ENCODE measurements at regions not wholly inside any gene's neighbourhood (a gene's known extent, or its start where the extent isn't known, plus 50 kb on each side); places are given as distances from the start of the nearest gene placed in this dataset.

- peaks cover 0 to 4% of the 10 kb centered on the region in 2 donors for H3K4me1 ChIP-seq (ENCODE audit: control insufficient read depth in 2 of 2, insufficient read depth in 2 of 2, low read length in 1 of 2)
- peaks cover 0 to 2% of the 10 kb centered on the region in 2 donors for H3K27me3 ChIP-seq (ENCODE audit: control insufficient read depth in 1 of 2, insufficient read depth in 2 of 2, low read length in 2 of 2)
- WGBS, 2 donors: 85 to 87% methylated on average over 10 of the region's 10 CpGs
- no peak overlapping the region for H3K27ac ChIP-seq (ENCODE audit: low read depth in 2 of 2, low read length in 1 of 2)
- H3K4me3 ChIP-seq (ENCODE audit: low read depth in 1 of 2, low read length in 2 of 2): no peak overlapping the region
- H3K9me3 ChIP-seq (ENCODE audit: control insufficient read depth in 2 of 2, insufficient read depth in 1 of 2, low read depth in 1 of 2, low read length in 1 of 2): no peaks in the 10 kb centered on the region
- H3K36me3 ChIP-seq (ENCODE audit: control insufficient read depth in 2 of 2, insufficient read depth in 2 of 2, low read length in 1 of 2): no peaks in the 10 kb centered on the region
Observed at GRCh38 chr14:101633276-101633675, 72.0 kb downstream of the DIO3 start.

GRCh38 chr14:101634202-101634849 is 73.0 kb downstream of the DIO3 start:
- H3K27ac ChIP-seq (ENCODE audit: low read depth in 2 of 2, low read length in 1 of 2): no peak overlapping the region
- 70 to 76% methylated on average over 20 of the region's 20 CpGs for WGBS, 2 donors
- H3K27me3 ChIP-seq (ENCODE audit: control insufficient read depth in 1 of 2, insufficient read depth in 2 of 2, low read length in 2 of 2): peaks cover 0 to 2% of the 10 kb centered on the region in 2 donors
- H3K4me3 ChIP-seq (ENCODE audit: low read depth in 1 of 2, low read length in 2 of 2): no peak overlapping the region
- no peaks in the 10 kb centered on the region for H3K36me3 ChIP-seq (ENCODE audit: control insufficient read depth in 2 of 2, insufficient read depth in 2 of 2, low read length in 1 of 2)
- no peaks in the 10 kb centered on the region for H3K9me3 ChIP-seq (ENCODE audit: control insufficient read depth in 2 of 2, insufficient read depth in 1 of 2, low read depth in 1 of 2, low read length in 1 of 2)
- no peaks in the 10 kb centered on the region for H3K4me1 ChIP-seq (ENCODE audit: control insufficient read depth in 2 of 2, insufficient read depth in 2 of 2, low read length in 1 of 2)

DNA sequence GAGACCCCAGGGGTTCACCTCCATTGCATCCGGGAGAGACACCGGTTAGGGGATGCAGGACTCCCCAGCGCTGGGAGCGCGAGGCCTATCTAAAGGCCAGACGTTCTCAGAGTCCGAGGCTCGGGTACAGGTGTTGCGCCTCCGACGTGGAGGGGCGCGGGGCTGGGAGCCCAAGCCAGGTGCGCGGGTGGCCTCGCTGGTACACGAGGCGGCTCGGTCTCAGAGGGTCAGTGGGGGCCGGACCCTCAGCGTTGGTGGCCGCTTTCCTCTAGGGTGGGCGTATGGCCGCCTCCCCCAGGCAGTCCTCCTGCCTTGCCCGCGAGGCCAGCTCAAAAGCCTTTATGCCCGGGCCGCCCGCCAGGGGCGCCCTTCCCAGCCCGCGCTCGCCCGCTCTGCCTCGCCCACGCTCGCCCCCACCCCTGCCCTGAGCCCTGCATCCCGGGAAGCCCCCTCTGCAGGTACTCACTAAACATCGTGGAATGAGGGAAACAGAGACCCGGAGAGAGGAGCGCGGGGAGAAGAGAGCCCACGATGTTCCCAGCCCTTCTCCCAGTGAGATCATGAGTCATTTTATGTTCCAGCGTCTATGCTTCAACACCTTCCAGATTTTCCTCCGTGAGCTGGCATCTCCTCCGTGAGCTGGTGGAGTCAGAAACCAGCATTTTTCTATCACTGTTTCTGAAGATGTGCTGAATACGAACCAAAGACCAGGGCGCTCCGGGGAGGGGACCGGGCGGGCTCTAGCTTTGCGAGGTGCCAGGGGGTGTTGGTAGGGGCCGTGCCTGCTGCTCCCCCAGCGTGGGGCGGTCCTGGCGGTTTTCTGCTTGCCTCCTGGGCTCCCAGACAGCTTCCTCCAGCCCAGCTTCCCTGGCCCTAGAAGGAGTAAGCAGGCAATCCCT is 73.8 kb downstream of the DIO3 start:
- 84 to 87% methylated on average over 48 to 56 of the region's 56 CpGs for WGBS, 2 donors
- Histone ChIP-seq H3K4me3 (ENCODE audit: low read depth in 1 of 2, low read length in 2 of 2) (no peak overlapping the region), H3K27ac (ENCODE audit: low read depth in 2 of 2, low read length in 1 of 2) (no peak overlapping the region), H3K27me3 (ENCODE audit: control insufficient read depth in 1 of 2, insufficient read depth in 2 of 2, low read length in 2 of 2) (peaks cover 0 to 2% of the 10 kb centered on the region in 2 donors), H3K4me1 (ENCODE audit: control insufficient read depth in 2 of 2, insufficient read depth in 2 of 2, low read length in 1 of 2) (no peaks in the 10 kb centered on the region), H3K9me3 (ENCODE audit: control insufficient read depth in 2 of 2, insufficient read depth in 1 of 2, low read depth in 1 of 2, low read length in 1 of 2) (no peaks in the 10 kb centered on the region), H3K36me3 (ENCODE audit: control insufficient read depth in 2 of 2, insufficient read depth in 2 of 2, low read length in 1 of 2) (no peaks in the 10 kb centered on the region)

- 77 to 82% methylated on average over 18 of the region's 18 CpGs for WGBS, 2 donors
- H3K27me3 ChIP-seq (ENCODE audit: control insufficient read depth in 1 of 2, insufficient read depth in 2 of 2, low read length in 2 of 2): peaks cover 0 to 2% of the 10 kb centered on the region in 2 donors
- no peak overlapping the region for H3K27ac ChIP-seq (ENCODE audit: low read depth in 2 of 2, low read length in 1 of 2)
Observed at GRCh38 chr14:101635749-101636560, 74.7 kb downstream of the DIO3 start.

GRCh38 chr14:101639241-101639833 is 78.0 kb downstream of the DIO3 start:
- no peaks in the 10 kb centered on the region for H3K36me3 ChIP-seq (ENCODE audit: control insufficient read depth in 2 of 2, insufficient read depth in 2 of 2, low read length in 1 of 2)
- H3K4me3 ChIP-seq (ENCODE audit: low read depth in 1 of 2, low read length in 2 of 2): no peak overlapping the region
- H3K9me3 ChIP-seq (ENCODE audit: control insufficient read depth in 2 of 2, insufficient read depth in 1 of 2, low read depth in 1 of 2, low read length in 1 of 2): no peaks in the 10 kb centered on the region
- 78 to 83% methylated on average over 9 of the region's 9 CpGs for WGBS, 2 donors
- H3K4me1 ChIP-seq (ENCODE audit: control insufficient read depth in 2 of 2, insufficient read depth in 2 of 2, low read length in 1 of 2): no peaks in the 10 kb centered on the region
- H3K27ac ChIP-seq (ENCODE audit: low read depth in 2 of 2, low read length in 1 of 2): no peak overlapping the region
- peaks cover 0 to 2% of the 10 kb centered on the region in 2 donors for H3K27me3 ChIP-seq (ENCODE audit: control insufficient read depth in 1 of 2, insufficient read depth in 2 of 2, low read length in 2 of 2)

More at GRCh38 chr14:101635749-101636560, 74.7 kb downstream of the DIO3 start:
- H3K4me3 ChIP-seq (ENCODE audit: low read depth in 1 of 2, low read length in 2 of 2): no peak overlapping the region
- H3K9me3 ChIP-seq (ENCODE audit: control insufficient read depth in 2 of 2, insufficient read depth in 1 of 2, low read depth in 1 of 2, low read length in 1 of 2): no peaks in the 10 kb centered on the region
- no peaks in the 10 kb centered on the region for H3K4me1 ChIP-seq (ENCODE audit: control insufficient read depth in 2 of 2, insufficient read depth in 2 of 2, low read length in 1 of 2)
- no peaks in the 10 kb centered on the region for H3K36me3 ChIP-seq (ENCODE audit: control insufficient read depth in 2 of 2, insufficient read depth in 2 of 2, low read length in 1 of 2)

- WGBS, 2 donors: 90 to 92% methylated on average over 6 of the region's 6 CpGs
- H3K4me3 ChIP-seq (ENCODE audit: low read depth in 1 of 2, low read length in 2 of 2): no peak overlapping the region
Observed at GRCh38 chr14:101643651-101644050, 82.4 kb downstream of the DIO3 start.

DNA sequence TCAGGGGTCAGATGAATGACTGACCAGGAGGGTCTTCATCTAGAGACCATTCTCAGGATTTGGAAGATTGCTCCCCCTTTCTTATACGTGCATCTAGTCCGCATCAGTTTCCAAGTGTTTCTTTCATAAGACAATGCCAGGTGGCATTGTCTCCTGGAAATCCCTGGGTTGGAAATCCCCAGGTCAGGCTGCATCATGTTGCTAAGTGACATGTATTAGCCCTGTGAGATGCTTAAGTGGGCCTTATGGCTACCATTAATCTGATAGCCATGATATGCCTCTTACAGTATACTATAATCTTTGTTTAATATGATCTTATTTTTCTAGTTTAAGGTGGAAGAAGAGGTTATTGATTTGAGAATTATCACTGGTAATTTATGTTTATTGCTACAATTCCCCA is 92.8 kb downstream of the DIO3 start:
- peaks cover 0 to 3% of the 10 kb centered on the region in 2 donors for H3K27me3 ChIP-seq (ENCODE audit: control insufficient read depth in 1 of 2, insufficient read depth in 2 of 2, low read length in 2 of 2)
- H3K4me1 ChIP-seq (ENCODE audit: control insufficient read depth in 2 of 2, insufficient read depth in 2 of 2, low read length in 1 of 2): no peaks in the 10 kb centered on the region
- H3K9me3 ChIP-seq (ENCODE audit: control insufficient read depth in 2 of 2, insufficient read depth in 1 of 2, low read depth in 1 of 2, low read length in 1 of 2): no peaks in the 10 kb centered on the region
- H3K4me3 ChIP-seq (ENCODE audit: low read depth in 1 of 2, low read length in 2 of 2): no peak overlapping the region
- 51 to 60% methylated on average over 2 of the region's 2 CpGs for WGBS, 2 donors
- H3K36me3 ChIP-seq (ENCODE audit: control insufficient read depth in 2 of 2, insufficient read depth in 2 of 2, low read length in 1 of 2): no peaks in the 10 kb centered on the region
- no peak overlapping the region for H3K27ac ChIP-seq (ENCODE audit: low read depth in 2 of 2, low read length in 1 of 2)

More at GRCh38 chr14:101643651-101644050, 82.4 kb downstream of the DIO3 start:
- H3K36me3 ChIP-seq (ENCODE audit: control insufficient read depth in 2 of 2, insufficient read depth in 2 of 2, low read length in 1 of 2): no peaks in the 10 kb centered on the region
- H3K9me3 ChIP-seq (ENCODE audit: control insufficient read depth in 2 of 2, insufficient read depth in 1 of 2, low read depth in 1 of 2, low read length in 1 of 2): no peaks in the 10 kb centered on the region
- H3K27me3 ChIP-seq (ENCODE audit: control insufficient read depth in 1 of 2, insufficient read depth in 2 of 2, low read length in 2 of 2): no peaks in the 10 kb centered on the region
- H3K27ac ChIP-seq (ENCODE audit: low read depth in 2 of 2, low read length in 1 of 2): no peak overlapping the region
- H3K4me1 ChIP-seq (ENCODE audit: control insufficient read depth in 2 of 2, insufficient read depth in 2 of 2, low read length in 1 of 2): no peaks in the 10 kb centered on the region

DNA sequence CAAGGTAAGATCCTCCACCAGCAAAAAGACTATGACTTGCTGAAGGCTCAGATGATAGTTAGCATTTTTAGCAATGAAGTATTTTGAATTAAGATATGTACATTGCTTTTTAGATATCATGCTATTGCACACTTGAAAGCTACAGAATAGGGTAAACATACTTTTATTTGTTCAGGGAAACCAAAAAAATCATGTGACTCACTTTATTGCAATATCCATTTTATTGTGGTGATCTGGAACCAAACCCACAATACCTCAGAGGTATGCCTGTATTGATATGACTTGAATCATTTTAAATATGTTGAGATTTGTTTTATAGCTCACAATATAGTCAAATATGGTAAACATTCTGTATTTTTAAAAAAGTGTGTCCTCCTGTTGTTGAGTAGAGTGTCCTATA is 96.1 kb downstream of the DIO3 start:
- H3K4me1 ChIP-seq (ENCODE audit: control insufficient read depth in 2 of 2, insufficient read depth in 2 of 2, low read length in 1 of 2): no peaks in the 10 kb centered on the region
- H3K36me3 ChIP-seq (ENCODE audit: control insufficient read depth in 2 of 2, insufficient read depth in 2 of 2, low read length in 1 of 2): no peaks in the 10 kb centered on the region
- no peak overlapping the region for H3K4me3 ChIP-seq (ENCODE audit: low read depth in 1 of 2, low read length in 2 of 2)
- H3K27ac ChIP-seq (ENCODE audit: low read depth in 2 of 2, low read length in 1 of 2): no peak overlapping the region
- peaks cover 0 to 3% of the 10 kb centered on the region in 2 donors for H3K27me3 ChIP-seq (ENCODE audit: control insufficient read depth in 1 of 2, insufficient read depth in 2 of 2, low read length in 2 of 2)
- H3K9me3 ChIP-seq (ENCODE audit: control insufficient read depth in 2 of 2, insufficient read depth in 1 of 2, low read depth in 1 of 2, low read length in 1 of 2): no peaks in the 10 kb centered on the region

DNA sequence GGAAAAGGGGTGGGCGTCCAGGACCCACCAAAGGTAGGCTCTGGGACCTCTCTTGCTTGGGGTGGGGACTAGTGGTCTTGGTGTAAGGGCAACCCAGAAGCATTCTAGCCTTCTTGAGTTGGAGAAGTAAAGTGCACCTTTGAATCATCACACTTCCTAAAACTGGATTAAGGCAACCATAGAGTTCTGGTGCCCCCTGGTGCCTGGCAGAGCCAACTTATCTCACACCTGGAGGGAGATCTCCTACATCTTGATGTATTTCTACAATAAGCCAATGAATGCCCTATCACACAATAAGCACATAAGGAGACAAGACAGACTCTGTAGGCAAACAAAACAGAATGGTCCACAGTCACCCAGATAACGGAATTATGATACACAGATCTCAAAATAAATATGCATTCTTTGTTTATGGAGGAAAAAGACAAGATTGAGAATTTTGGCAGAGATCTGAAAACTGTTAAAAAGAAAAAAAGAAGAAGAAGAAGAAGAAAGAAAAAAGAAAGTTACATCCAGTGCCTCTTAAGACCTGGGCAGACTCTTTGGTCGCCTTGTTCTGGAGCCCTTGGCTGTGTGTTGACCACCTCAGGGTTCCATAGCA is 95.9 kb upstream of the PPP2R5C start:
- no peaks in the 10 kb centered on the region for H3K36me3 ChIP-seq (ENCODE audit: control insufficient read depth in 2 of 2, insufficient read depth in 2 of 2, low read length in 1 of 2)
- H3K4me1 ChIP-seq (ENCODE audit: control insufficient read depth in 2 of 2, insufficient read depth in 2 of 2, low read length in 1 of 2): no peaks in the 10 kb centered on the region
- 47 to 49% methylated on average over 3 of the region's 3 CpGs for WGBS, 2 donors
- H3K9me3 ChIP-seq (ENCODE audit: control insufficient read depth in 2 of 2, insufficient read depth in 1 of 2, low read depth in 1 of 2, low read length in 1 of 2): peaks cover 0 to 3% of the 10 kb centered on the region in 2 donors
- H3K27ac ChIP-seq (ENCODE audit: low read depth in 2 of 2, low read length in 1 of 2): no peak overlapping the region
- no peaks in the 10 kb centered on the region for H3K27me3 ChIP-seq (ENCODE audit: control insufficient read depth in 1 of 2, insufficient read depth in 2 of 2, low read length in 2 of 2)
- H3K4me3 ChIP-seq (ENCODE audit: low read depth in 1 of 2, low read length in 2 of 2): no peak overlapping the region
